GM19452 (cell line): ENCODE measurements at regions not wholly inside any gene's neighbourhood (a gene's known extent, or its start where the extent isn't known, plus 50 kb on each side); places are given as distances from the start of the nearest gene placed in this dataset.

Source experiments
- ATAC-seq: cut with Tn5 transposase; IDR thresholded peaks from one replicate; pipeline ENCODE4 v1.9.1; 2021; ENCODE audit not compliant: unreplicated experiment

DNA sequence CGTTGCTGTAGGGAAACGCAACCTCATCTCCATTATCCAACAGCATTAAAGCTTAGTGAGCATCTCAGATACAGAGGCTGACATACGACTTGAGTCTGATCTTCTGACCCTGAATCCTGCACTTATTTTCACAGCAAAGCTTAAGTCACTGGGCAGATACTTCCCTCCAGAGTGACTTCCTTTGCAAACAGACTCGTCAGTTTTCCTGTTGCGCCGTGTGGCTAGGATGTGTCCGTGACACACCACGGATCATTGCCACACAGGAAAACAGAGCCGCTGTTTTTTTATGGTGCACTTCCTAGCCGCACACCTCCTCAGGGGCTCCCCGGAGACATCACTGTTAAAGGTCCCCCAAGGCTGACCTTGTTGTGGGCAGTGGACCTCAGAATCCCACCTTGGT, 94.9 kb upstream of the MKI67 start:
- no peak for ATAC-seq

GRCh38 chr10:128221807-128222206, 95.6 kb upstream of the MKI67 start:
- no peak for ATAC-seq

GRCh38 chr10:128222332-128222849, 96.2 kb upstream of the MKI67 start:
- ATAC-seq: no peak

- ATAC-seq: no peak
Observed at GRCh38 chr10:128230401-128230800, 104.2 kb upstream of the MKI67 start.

DNA sequence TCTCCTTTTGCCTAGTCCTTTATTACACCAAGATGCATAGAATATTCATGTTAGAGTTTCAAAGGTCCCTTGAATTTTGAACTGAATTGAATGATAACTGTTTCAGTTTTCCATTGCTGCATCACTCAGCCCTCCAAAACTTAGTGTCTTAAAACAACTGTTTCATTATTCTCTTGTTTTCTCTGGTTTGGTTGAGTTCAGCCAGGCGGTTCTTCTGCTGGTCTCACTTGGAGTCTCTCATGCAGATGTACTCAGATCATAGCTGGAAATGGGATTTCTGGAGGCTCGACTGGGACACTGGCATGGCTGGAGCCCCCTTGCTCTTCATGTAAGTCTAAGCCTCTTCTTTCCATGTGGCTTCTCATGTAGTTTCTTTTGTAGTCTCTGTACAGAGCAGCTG, 107.2 kb upstream of the MKI67 start:
- no peak for ATAC-seq

DNA sequence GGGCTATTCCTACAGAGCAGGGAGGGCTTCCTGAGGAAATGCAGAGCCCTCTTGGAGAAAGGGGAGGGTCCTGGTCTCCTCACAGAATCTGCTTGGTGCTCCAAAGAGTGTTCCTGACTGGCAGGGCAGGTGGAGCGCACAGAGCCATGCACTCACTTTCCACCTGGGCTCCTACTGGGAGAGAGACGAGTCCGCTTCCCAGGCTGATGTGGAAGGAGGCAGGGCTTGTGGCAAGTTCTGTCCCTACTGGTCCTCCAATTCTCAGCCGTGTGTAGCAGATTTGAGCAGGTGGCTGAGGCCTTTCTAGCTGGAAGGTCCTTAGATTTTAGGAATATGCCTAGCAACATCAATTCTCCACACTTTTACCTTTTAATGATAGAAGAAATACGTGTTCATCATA, 111.5 kb upstream of the MKI67 start:
- no peak for ATAC-seq

DNA sequence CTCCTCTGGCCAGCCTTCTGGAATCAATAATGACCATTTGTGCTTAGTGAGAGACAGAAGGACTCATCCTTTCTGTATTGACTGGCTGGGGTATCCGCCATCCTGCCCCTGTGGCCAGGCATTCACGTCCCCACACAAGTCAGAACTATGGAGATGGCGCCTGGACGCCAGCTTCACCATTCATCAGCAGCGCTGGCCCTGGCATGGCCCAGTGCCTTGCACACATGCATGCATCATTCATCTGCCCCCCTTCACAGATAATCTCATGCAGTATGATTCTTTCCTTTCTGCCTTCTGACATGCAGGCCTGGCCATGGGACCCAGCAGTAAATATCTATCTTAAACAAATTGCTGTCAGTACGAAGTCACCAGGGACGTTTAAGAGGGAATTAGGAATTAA, 114.8 kb upstream of the MKI67 start:
- ATAC-seq: no peak

GRCh38 chr10:128242641-128243040, 116.4 kb upstream of the MKI67 start:
- no peak for ATAC-seq

DNA sequence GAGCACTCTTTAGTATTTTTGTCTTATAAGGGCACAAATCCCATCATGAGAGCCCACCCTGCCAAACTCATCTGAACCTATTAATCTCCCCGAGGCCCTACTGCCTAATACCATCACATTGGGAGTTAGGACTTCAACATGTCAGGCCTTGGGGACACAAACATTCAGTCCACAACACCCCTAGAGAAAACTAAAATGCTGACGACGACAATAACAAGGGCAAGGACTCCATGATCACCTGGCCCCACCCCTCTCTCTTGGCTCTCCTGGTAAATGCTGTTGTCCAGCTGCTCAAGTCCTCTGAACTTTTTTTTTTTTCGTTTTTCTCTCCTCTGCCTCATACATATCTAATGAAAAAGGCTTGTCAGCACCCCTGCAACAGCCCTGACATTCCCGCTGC, 118.8 kb upstream of the MKI67 start:
- ATAC-seq: no peak

GRCh38 chr10:128247576-128247975, 121.4 kb upstream of the MKI67 start:
- no peak for ATAC-seq

DNA sequence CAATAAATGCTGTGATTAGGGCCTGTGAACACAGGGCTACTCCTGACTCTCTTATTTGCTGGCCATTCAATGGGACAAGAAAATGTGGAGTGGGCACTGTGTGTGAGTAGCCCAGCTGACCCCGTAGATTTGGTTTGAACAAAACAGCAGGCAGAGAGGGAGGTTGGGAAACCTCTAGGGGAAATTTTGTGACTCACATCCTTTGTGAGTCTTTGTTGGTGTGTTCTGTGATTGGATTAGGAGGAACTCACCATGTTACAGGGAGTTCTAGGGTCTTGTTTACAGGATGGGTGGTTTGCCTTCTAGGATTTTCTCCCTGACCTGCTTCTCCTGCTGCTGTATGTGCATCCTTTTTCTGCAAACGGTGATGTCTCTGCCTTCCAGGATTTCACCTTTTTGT, 128.3 kb upstream of the MKI67 start:
- ATAC-seq: no peak

- ATAC-seq: no peak
Observed at GRCh38 chr10:128257428-128257827, 131.2 kb upstream of the MKI67 start.

- ATAC-seq: no peak
Observed at GRCh38 chr10:128258421-128258976, 132.3 kb upstream of the MKI67 start.

GRCh38 chr10:128263891-128264688, 137.9 kb upstream of the MKI67 start:
- ATAC-seq: peak; percentile 70

DNA sequence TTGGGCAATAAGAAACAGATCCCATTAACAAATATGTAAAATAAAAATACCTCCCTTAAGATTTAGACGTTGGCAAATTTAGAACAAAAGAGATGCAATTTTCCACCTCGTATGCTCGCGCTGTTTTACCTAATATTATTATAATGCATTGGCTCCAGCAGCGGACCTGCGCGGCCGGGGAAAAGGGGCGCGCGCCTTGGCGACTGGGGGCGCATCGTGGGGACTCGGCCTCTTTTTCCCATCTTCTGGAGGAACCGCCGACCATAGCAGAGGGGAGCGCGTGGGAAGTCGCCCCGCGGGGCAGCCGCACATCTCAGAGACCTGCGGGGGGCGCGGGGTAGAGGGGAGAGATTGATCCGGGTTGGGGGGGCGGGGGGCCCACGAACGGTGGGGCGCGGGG, 139.4 kb upstream of the MKI67 start:
- ATAC-seq: no peak

GRCh38 chr10:128267581-128267980, 141.4 kb upstream of the MKI67 start:
- ATAC-seq: no peak

GRCh38 chr10:128268015-128268722, 141.9 kb upstream of the MKI67 start:
- no peak for ATAC-seq

DNA sequence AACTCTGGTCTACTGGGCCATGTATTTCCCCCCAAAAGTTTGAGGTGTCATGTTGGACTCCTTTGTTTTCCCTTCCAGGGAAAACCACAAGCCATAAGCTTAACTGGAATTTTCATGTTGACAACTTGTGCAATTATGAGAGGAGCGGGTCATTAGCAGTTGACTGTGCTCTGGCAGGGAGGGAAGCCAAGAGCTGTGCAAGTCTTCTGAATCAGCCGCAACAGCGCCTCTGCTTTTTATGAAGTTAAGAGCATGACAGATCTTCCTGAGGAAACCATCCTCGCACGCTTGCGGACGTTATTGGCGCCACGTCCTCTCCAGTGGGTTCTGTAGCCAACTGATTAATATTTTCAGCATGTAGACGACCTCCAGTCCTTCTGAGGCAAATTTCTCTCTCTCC, 148.7 kb upstream of the MKI67 start:
- ATAC-seq: no peak

GRCh38 chr10:128275388-128276177, 149.4 kb upstream of the MKI67 start:
- no peak for ATAC-seq

DNA sequence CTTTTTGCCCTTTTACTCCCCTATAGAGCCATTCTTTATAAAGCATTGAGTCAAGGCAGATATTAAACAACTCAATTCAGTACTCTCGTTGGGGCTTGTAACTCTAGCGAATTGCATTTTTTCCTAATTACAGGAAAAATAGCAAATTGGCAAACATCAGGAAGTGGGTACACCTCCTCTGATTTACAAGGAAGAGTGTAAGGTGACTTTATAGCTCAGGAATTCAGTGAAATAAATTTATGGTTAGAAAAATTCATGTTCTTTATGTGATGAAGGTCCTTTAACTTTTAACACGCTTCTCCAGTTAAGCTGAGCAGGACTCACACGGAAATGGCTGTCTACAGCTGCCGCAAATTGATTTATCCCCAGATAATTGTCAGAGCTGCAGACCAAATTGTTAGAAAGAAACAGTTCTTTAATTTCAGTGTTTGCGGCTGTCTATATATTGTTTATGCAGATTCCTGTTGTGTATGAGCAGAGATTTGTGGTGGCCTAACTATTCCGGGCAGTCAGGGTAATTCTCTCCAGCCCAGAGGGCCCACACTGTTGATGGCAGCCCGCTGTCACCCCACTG, 151.1 kb upstream of the MKI67 start:
- ATAC-seq: no peak

GRCh38 chr10:128278362-128278761, 152.1 kb upstream of the MKI67 start:
- ATAC-seq: no peak
